ENCODE measurements at regions not wholly inside any gene's neighbourhood (a gene's known extent, or its start where the extent isn't known, plus 50 kb on each side); places are given as distances from the start of the nearest gene placed in this dataset.

DNA sequence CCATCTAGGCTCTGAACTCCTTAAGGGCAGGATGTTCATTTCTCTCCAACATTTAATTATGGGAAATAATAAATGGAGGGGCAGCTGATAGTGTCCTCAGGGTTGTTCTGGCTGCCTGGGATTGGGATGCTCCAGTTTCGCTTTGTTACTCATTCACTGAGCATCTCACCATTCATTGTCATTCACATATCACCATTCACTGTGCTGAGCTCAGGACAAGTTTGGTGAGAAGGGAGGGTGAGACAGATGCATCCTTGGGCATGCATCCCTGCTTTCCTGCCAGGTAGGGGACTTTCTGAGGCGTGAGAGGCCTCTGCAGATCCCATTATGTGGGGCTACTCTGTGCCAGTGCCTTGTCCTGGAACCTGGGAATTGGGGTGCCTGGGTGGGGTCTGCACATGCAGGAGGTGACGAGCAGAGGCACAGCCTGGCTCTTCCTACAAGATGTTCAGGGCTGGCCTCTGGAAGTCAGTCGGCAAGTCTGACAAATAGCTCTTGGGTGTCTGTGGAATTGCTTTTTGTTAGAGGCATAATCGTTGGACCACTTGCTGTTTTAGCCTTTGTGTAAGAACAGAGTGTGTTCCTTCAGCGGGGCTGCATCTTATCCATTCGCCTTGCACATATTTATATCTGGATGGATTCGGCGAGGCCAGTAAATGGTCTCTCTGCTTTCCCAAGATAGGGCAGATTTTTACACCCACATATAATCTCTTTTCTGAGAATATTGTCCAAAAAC lies 323.2 kb upstream of the THSD7B start:
- TF ChIP-seq SIN3A (IDR thresholded peaks at IDR 0.05; ENCODE audit: borderline replicate concordance, insufficient read depth, low read length) (no peak), TAF1 (IDR thresholded peaks at IDR 0.05; ENCODE audit: borderline replicate concordance, insufficient read depth, low read length) (no peak), POLR2AphosphoS5 (IDR thresholded peaks at IDR 0.05; ENCODE audit: low read depth, low read length) (no peak)
- TF ChIP-seq, protein P1, sequence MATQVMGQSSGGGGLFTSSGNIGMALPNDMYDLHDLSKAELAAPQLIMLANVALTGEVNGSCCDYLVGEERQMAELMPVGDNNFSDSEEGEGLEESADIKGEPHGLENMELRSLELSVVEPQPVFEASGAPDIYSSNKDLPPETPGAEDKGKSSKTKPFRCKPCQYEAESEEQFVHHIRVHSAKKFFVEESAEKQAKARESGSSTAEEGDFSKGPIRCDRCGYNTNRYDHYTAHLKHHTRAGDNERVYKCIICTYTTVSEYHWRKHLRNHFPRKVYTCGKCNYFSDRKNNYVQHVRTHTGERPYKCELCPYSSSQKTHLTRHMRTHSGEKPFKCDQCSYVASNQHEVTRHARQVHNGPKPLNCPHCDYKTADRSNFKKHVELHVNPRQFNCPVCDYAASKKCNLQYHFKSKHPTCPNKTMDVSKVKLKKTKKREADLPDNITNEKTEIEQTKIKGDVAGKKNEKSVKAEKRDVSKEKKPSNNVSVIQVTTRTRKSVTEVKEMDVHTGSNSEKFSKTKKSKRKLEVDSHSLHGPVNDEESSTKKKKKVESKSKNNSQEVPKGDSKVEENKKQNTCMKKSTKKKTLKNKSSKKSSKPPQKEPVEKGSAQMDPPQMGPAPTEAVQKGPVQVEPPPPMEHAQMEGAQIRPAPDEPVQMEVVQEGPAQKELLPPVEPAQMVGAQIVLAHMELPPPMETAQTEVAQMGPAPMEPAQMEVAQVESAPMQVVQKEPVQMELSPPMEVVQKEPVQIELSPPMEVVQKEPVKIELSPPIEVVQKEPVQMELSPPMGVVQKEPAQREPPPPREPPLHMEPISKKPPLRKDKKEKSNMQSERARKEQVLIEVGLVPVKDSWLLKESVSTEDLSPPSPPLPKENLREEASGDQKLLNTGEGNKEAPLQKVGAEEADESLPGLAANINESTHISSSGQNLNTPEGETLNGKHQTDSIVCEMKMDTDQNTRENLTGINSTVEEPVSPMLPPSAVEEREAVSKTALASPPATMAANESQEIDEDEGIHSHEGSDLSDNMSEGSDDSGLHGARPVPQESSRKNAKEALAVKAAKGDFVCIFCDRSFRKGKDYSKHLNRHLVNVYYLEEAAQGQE (IDR thresholded peaks at IDR 0.05; ENCODE audit: insufficient read depth in 1 of 2, low read depth in 2 of 2, low read length in 2 of 2) = no peak
